ENCODE measurements at regions not wholly inside any gene's neighbourhood (a gene's known extent, or its start where the extent isn't known, plus 50 kb on each side); places are given as distances from the start of the nearest gene placed in this dataset.
A peak's percentile ranks its signal among the peaks of the same experiment; 100 is the strongest.

DNA sequence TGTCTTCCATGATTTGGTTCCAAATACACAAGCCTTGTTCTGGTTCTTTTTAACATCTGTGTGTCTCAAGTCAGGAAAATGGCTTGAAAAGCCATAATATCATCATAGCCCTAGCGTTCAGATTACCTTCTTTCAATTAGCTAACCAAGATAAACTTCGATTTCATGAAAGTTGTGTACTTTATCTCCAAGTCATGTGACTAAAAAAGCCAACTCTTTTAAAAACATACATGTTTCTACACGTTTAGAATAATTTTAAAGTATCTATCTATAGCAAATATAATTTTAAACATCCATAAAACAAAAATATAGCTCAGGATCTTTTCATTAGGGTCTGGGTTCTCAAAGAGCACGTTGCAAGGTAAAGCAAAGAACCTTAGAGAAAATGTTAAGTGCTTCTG is 261.1 kb downstream of the PRL start:
- Mint-ChIP-seq H3K4me3 (no peak overlapping the region), H3K9me3 (ENCODE audit: insufficient read depth) (peaks cover 6% of the 10 kb centered on the region), H3K27me3 (ENCODE audit: low read depth) (peaks cover 3% of the 10 kb centered on the region), H3K36me3 (ENCODE audit: low read depth) (no peaks in the 10 kb centered on the region), H3K4me1 (ENCODE audit: low read depth) (no peaks in the 10 kb centered on the region), H3K27ac (no peak overlapping the region)
- ATAC-seq (no peak), DNase-seq (no peak)
- POLR2A ChIA-PET, result no interaction called here
- CTCF ChIA-PET, result interaction anchor here (1.3 to 1.7 kb wide), 2 partner anchors 10 to 53 kb away, joined by 3 to 4 read pairs; no protein-coding TSS in a partner anchor

DNA sequence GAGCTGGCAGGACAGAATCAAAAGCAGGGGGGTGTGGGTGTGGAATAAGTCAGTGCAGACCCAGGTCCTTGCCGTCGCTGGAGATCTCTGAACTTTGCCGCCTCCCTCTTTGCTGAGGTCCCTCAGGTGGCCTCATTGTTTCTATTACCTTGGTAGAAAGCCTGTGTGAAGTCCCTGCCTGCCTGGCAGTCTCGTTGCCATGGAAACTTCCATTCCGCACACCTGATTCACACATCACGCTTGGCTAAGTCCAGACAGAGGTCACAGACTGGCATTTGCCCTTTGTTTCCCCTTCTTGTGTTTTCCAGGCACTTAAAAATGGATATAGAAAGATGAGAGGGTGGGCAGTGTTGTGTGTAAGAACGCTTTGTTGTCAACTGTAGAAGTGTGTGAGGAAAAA is 260.6 kb downstream of the PRL start:
- POLR2A ChIA-PET, result no interaction called here
- H3K27ac Mint-ChIP-seq, result no peak overlapping the region
- ATAC-seq (no peak), DNase-seq (no peak)
- H3K27me3 Mint-ChIP-seq (ENCODE audit: low read depth), result peaks cover 3% of the 10 kb centered on the region
- no peaks in the 10 kb centered on the region for H3K4me1 Mint-ChIP-seq (ENCODE audit: low read depth)
- CTCF ChIA-PET, result interaction anchor here (1.7 kb wide), 1 partner anchor 10 kb away, joined by 4 read pairs; no protein-coding TSS in a partner anchor
- H3K9me3 Mint-ChIP-seq (ENCODE audit: insufficient read depth), result peaks cover 6% of the 10 kb centered on the region
- H3K4me3 Mint-ChIP-seq, result no peak overlapping the region
- H3K36me3 Mint-ChIP-seq (ENCODE audit: low read depth), result no peaks in the 10 kb centered on the region

DNA sequence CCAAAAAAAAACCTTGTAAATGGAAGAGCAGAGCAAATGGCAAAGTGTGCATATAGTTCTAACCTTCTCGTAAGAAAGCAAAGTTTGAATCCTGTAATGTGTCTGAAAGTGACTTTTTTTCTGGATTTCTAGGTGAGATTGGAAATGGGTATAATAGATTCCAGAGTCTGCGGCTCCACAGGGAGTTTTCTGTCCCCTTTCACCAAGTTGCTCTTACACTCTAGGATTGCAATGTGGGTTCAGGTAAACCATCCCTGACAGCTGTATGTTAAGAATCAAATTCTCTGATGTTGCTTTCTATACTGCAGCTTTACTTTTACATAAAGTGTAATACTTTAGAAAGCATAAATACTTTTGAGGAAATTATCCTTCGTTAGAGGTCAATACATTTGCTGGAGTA is 260.1 kb downstream of the PRL start:
- H3K4me3 Mint-ChIP-seq, result no peak overlapping the region
- DNase-seq, result no peak
- H3K4me1 Mint-ChIP-seq (ENCODE audit: low read depth), result no peaks in the 10 kb centered on the region
- H3K36me3 Mint-ChIP-seq (ENCODE audit: low read depth), result no peaks in the 10 kb centered on the region
- peaks cover 6% of the 10 kb centered on the region for H3K9me3 Mint-ChIP-seq (ENCODE audit: insufficient read depth)
- H3K27ac Mint-ChIP-seq, result no peak overlapping the region
- no peak for ATAC-seq
- CTCF ChIA-PET, result no interaction called here
- H3K27me3 Mint-ChIP-seq (ENCODE audit: low read depth), result peaks cover 3% of the 10 kb centered on the region
- POLR2A ChIA-PET, result no interaction called here

DNA sequence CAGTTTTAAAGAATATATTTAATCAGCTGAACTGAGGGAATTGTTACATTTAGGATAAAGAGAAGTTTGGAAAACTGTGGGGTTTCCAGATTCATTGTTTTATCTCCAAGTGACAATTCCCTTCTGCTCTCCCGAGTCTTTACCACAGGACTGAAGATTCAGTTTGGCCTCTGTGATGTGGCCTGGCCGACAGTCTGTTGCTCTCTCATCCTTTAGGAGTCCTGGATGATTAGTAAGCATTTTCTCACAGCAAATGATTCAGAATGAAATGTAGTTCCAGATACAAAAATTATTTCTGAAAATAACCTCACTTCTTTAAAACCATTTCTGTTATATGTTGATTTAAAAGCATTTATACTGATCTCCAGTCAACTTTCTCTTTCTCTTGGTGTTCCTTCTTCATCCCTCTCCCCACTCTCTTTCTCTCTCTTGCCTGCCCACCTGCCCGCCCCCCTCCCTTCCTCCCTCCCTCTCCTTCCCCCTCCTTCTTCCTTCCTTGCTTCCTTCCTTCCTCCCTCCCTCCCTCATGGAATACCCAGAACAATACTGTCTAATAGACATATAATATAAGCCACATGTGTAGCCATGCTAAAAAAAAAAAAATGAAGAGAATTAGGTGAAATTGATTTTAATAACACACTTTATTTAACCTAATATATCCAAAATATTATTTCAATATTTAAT is 254.9 kb downstream of the PRL start:
- H3K9me3 Mint-ChIP-seq (ENCODE audit: insufficient read depth), result peaks cover 6% of the 10 kb centered on the region

DNA sequence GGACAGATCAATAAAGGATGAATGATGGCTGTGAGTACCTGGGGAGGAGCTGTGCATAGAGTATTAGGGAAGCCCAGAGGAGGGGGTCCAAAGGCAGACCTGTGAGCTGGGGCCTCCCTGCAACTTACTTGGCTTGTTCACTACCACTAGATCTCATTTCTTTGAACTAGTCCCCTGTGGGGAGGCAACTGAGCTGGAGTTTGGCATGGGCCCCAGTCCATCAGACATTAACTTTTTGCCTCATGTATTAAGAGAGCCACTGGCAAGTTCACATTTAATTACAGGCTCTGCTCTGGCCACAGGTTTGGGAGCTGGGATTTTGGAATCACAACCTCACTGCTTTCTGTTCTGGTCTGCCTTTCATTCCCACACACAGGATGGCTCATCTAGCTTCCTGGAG is 254.1 kb downstream of the PRL start:
- ChIA-PET POLR2A (no interaction called here), CTCF (interaction anchor here (1.5 kb wide), 1 partner anchor 17 kb away, joined by 3 read pairs; no protein-coding TSS in a partner anchor)
- no peak for DNase-seq
- Mint-ChIP-seq H3K4me3 (no peak overlapping the region), H3K4me1 (ENCODE audit: low read depth) (peaks cover 13% of the 10 kb centered on the region), H3K27ac (no peak overlapping the region), H3K27me3 (ENCODE audit: low read depth) (no peaks in the 10 kb centered on the region), H3K36me3 (ENCODE audit: low read depth) (no peaks in the 10 kb centered on the region), H3K9me3 (ENCODE audit: insufficient read depth) (peaks cover 6% of the 10 kb centered on the region)
- no peak for ATAC-seq

More for the DNA sequence above, 254.9 kb downstream of the PRL start:
- Mint-ChIP-seq H3K4me3 (no peak overlapping the region), H3K4me1 (ENCODE audit: low read depth) (peaks cover 13% of the 10 kb centered on the region), H3K36me3 (ENCODE audit: low read depth) (no peaks in the 10 kb centered on the region), H3K27me3 (ENCODE audit: low read depth) (no peaks in the 10 kb centered on the region), H3K27ac (no peak overlapping the region)
- ChIA-PET CTCF (no interaction called here), POLR2A (interaction anchor here (0.7 kb wide), 1 partner anchor 21 kb away, joined by 4 read pairs; no protein-coding TSS in a partner anchor)
- ATAC-seq, result no peak
- no peak for DNase-seq

DNA sequence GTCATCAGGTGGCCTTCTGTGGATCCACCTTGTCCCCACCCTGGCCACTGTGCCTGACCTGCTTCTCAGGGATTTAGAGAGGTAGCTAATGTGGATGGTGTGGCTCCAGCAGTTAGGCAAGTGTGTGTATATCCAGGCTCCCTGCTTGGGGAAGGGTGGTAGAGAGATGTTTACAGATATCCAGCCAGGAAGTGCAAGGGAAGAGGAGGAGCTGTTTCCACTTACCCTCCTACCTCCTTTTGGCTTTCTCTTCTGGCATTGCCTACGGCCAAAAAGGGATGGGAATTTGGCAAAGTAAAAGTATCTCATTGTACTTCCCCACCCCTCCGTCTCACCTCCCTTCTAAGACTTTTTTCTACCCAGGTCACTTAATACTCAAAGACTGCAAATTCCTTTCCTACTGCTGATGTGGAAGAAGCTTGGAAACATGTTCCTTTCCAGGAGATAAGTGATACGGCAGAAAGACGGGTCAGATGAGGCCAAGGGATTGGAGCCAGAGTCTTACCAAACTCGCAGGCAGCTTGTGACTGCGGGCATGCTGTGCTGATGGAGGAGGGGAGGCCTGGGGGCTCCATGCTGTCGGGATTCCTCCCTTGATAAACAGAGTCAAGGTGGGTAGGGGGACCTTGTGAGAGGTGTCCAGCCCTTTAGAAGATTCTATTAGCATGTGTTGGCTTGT is 253.4 kb downstream of the PRL start:
- Mint-ChIP-seq H3K4me1 (ENCODE audit: low read depth) (peaks cover 13% of the 10 kb centered on the region), H3K4me3 (no peak overlapping the region), H3K36me3 (ENCODE audit: low read depth) (no peaks in the 10 kb centered on the region), H3K27ac (no peak overlapping the region), H3K27me3 (ENCODE audit: low read depth) (no peaks in the 10 kb centered on the region), H3K9me3 (ENCODE audit: insufficient read depth) (peaks cover 6% of the 10 kb centered on the region)
- DNase-seq, result no peak
- ChIA-PET CTCF (interaction anchor here (1.5 kb wide), 1 partner anchor 18 kb away, joined by 3 read pairs; no protein-coding TSS in a partner anchor), POLR2A (no interaction called here)
- ATAC-seq, result no peak

DNA sequence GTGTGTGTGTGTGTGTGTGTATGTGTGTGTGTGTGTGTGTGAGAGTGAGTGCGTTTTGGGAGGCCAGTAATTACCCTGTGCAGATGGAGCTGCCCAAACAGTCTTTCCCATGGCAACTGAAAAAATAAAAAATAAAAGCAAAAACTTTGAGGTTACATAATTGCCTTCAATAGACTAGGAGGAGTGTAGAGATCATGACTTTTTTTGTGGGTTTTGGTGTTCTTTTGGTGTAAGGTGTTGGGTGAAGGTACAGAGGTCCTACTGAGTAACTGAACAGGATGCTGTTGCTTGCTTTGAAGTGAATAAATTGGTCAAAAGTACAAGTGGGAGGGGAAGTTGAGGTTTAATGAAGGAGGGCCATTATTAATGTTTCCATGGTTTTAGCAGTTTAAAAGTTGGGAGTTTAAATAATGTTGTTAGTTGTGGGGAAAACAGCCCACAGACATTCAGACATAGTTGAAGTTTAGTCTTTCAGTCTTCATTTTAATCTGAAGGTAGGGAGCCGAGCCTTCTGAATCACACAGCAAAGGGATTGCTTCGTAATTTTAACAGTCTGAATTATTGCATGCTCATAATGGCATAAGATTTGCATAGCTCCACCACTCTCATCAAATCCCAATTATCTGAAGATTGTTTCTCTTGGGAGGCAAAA is 251.4 kb downstream of the PRL start:
- ATAC-seq, result peak; percentile 88
- peak overlapping the region; percentile 3 for H3K27ac Mint-ChIP-seq
- ChIA-PET CTCF (no interaction called here), POLR2A (interaction anchor here (1.3 kb wide), 1 partner anchor 19 kb away, joined by 4 read pairs; no protein-coding TSS in a partner anchor)
- no peak overlapping the region for H3K4me3 Mint-ChIP-seq
- peaks cover 3% of the 10 kb centered on the region for H3K9me3 Mint-ChIP-seq (ENCODE audit: insufficient read depth)
- no peaks in the 10 kb centered on the region for H3K27me3 Mint-ChIP-seq (ENCODE audit: low read depth)
- H3K36me3 Mint-ChIP-seq (ENCODE audit: low read depth), result no peaks in the 10 kb centered on the region
- DNase-seq, result no peak
- peaks cover 13% of the 10 kb centered on the region for H3K4me1 Mint-ChIP-seq (ENCODE audit: low read depth)

DNA sequence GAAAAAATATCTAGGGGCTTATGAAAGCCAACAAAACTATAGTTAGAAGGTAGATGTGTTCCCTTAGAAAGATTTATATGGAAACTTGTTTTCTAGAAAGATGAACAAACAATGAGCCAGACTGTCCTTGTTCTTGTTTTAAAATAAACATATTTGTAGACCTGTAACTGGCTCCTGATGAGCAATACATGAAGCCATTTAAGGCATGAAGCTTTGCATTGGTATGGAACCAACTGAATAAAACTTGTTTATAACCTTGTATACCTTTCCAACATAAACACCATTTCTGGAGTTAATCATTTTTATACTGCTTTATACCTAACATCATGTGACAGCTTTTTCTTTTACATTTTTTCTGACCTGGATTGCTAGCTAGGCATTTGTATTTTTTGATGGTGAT is 247.8 kb downstream of the PRL start:
- ChIA-PET POLR2A (no interaction called here), CTCF (no interaction called here)
- H3K36me3 Mint-ChIP-seq (ENCODE audit: low read depth), result no peaks in the 10 kb centered on the region
- H3K4me3 Mint-ChIP-seq, result no peak overlapping the region
- no peak overlapping the region for H3K27ac Mint-ChIP-seq
- DNase-seq (no peak), ATAC-seq (no peak)
- peaks cover 13% of the 10 kb centered on the region for H3K4me1 Mint-ChIP-seq (ENCODE audit: low read depth)
- H3K9me3 Mint-ChIP-seq (ENCODE audit: insufficient read depth), result peaks cover 3% of the 10 kb centered on the region
- no peaks in the 10 kb centered on the region for H3K27me3 Mint-ChIP-seq (ENCODE audit: low read depth)

DNA sequence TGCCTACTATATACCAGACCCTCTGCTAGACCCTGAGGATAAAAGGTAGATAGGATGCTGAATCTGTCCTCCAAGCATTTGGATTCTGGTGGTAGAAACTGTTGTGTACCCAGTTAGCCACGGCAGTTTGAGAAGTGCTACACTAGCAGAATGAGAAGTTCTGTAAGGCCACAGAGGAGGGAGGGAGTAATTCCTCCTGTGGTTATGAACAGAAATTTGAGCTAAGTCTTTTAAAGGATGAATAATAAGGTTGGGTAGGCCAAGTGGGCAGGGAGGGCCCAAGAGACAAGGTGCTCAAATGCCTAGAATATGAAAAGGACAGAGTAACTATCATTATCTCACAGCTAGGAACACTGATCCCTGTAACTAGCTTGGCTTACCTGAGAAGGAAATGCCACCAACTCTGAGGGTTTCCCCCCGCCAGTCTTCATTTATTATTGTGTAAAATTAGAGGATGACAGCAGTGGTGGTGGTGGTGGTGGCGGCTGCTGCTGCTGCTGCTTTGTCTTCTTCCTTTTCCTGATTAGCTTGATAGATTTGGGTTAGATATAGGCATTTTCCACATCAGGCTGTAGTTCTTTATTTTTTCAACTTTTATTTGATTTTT is 243.3 kb downstream of the PRL start:
- Mint-ChIP-seq H3K9me3 (ENCODE audit: insufficient read depth) (peaks cover 3% of the 10 kb centered on the region), H3K4me3 (no peak overlapping the region), H3K27ac (no peak overlapping the region), H3K36me3 (ENCODE audit: low read depth) (no peaks in the 10 kb centered on the region), H3K27me3 (ENCODE audit: low read depth) (no peaks in the 10 kb centered on the region), H3K4me1 (ENCODE audit: low read depth) (no peaks in the 10 kb centered on the region)
- no peak for DNase-seq
- ATAC-seq, result no peak
- ChIA-PET POLR2A (no interaction called here), CTCF (no interaction called here)

DNA sequence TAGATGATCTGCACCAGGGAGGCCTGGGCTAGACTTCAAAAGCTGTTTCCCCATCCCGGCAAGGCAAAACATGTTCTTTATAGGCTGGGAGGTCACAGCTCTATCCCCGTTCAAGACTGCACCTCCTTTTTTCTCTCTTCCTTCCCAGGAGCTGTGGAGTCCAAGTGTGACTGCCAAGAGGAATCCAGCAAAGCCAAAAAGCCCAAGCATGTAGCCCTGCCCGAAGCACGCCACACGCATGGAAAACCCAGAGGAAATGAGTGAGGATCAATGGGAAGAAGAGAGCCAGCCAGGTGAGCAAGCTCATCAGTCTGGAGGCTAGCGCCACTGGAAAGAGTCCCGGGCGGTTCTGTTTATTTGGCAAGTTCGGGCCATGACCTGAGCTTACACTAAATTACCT is 240.4 kb downstream of the PRL start:
- POLR2A ChIA-PET, result no interaction called here
- Mint-ChIP-seq H3K27ac (no peak overlapping the region), H3K36me3 (ENCODE audit: low read depth) (peaks cover 4% of the 10 kb centered on the region), H3K9me3 (ENCODE audit: insufficient read depth) (peaks cover 3% of the 10 kb centered on the region), H3K27me3 (ENCODE audit: low read depth) (no peaks in the 10 kb centered on the region), H3K4me1 (ENCODE audit: low read depth) (peaks cover 6% of the 10 kb centered on the region), H3K4me3 (no peak overlapping the region)
- ATAC-seq (no peak), DNase-seq (no peak)
- CTCF ChIA-PET, result no interaction called here

DNA sequence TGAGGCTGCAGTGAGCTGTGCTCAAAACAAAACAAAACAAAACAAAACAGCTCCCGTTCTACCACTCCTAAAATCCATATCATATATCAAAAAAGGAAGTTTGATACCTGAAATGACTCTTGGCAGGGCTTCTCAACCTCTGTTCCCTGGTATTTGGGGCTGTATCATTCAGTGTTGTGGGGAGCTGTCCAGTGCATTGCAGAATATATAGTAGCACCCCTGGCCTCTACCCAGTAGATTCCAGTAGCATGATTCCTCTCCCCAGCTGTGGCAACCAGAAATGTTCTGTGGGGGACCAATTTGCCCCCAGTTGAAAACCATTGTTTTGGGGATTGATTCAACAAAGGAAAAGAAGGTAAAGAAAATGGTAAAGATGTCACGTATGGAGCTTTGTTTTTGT is 238.9 kb downstream of the PRL start:
- no peak for ATAC-seq
- Mint-ChIP-seq H3K9me3 (ENCODE audit: insufficient read depth) (peaks cover 3% of the 10 kb centered on the region), H3K4me1 (ENCODE audit: low read depth) (peaks cover 20% of the 10 kb centered on the region), H3K27me3 (ENCODE audit: low read depth) (no peaks in the 10 kb centered on the region), H3K27ac (no peak overlapping the region), H3K36me3 (ENCODE audit: low read depth) (peaks cover 4% of the 10 kb centered on the region), H3K4me3 (no peak overlapping the region)
- ChIA-PET POLR2A (no interaction called here), CTCF (no interaction called here)
- DNase-seq, result no peak

DNA sequence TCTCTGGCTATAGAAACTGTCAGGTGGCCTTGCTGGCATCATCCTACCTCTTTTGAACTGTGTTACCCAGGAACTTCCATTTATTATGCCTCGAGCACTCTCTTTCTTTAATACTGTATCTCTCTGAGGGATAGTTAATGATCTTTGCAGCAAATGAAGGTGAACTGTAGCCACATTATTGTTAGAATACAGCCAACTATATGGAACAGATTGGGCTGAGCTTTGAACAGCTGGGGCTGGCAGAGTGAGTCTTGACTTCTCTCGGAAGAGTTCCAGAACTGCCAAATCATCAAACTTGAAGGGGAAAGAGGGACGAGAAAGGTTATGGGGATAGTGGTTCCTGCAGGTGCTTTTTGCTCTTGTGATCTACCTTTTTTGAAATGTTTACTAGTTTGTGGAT is 237.7 kb downstream of the PRL start:
- ATAC-seq, result no peak
- no peak for DNase-seq
- POLR2A ChIA-PET, result interaction anchor here (0.7 kb wide), 1 partner anchor 25 kb away, joined by 3 read pairs; no protein-coding TSS in a partner anchor
- peaks cover 28% of the 10 kb centered on the region for H3K4me1 Mint-ChIP-seq (ENCODE audit: low read depth)
- CTCF ChIA-PET, result no interaction called here
- no peaks in the 10 kb centered on the region for H3K27me3 Mint-ChIP-seq (ENCODE audit: low read depth)
- H3K36me3 Mint-ChIP-seq (ENCODE audit: low read depth), result peaks cover 4% of the 10 kb centered on the region
- H3K27ac Mint-ChIP-seq, result no peak overlapping the region
- H3K4me3 Mint-ChIP-seq, result no peak overlapping the region
- H3K9me3 Mint-ChIP-seq (ENCODE audit: insufficient read depth), result peaks cover 3% of the 10 kb centered on the region

Data from activated CD8-positive, alpha-beta T cell treated with anti-CD3 and anti-CD28 coated beads, Interleukin-2, amount 10 ng/mL, durations not matched to agents 7 days and 5 days (primary cell).